GM12892 (cell line): ENCODE measurements at regions not wholly inside any gene's neighbourhood (a gene's known extent, or its start where the extent isn't known, plus 50 kb on each side); places are given as distances from the start of the nearest gene placed in this dataset.

Experiments
- POLR2A ChIP-seq: IDR thresholded peaks from 2 replicates; pipeline ENCODE4 v1.6.1; 2011; ENCODE audit warnings: low read depth, low read length, control low read depth
- POLR2AphosphoS5 ChIP-seq: IDR thresholded peaks from 2 replicates; pipeline ENCODE4 v1.6.1; 2011; ENCODE audit warnings: low read depth, low read length, control low read depth
- TAF1 ChIP-seq: IDR thresholded peaks from 2 replicates; pipeline ENCODE4 v1.6.1; 2011; ENCODE audit warnings: low read depth, mild to moderate bottlenecking, control low read depth, low read length, borderline replicate concordance

- TF ChIP-seq POLR2AphosphoS5 (no peak), POLR2A (no peak), TAF1 (no peak)
These were observed 67.9 kb upstream of the FBRSL1 start for GRCh38 chr12:132422040-132422380.
